ENCODE measurements at regions not wholly inside any gene's neighbourhood (a gene's known extent, or its start where the extent isn't known, plus 50 kb on each side); places are given as distances from the start of the nearest gene placed in this dataset.

DNA sequence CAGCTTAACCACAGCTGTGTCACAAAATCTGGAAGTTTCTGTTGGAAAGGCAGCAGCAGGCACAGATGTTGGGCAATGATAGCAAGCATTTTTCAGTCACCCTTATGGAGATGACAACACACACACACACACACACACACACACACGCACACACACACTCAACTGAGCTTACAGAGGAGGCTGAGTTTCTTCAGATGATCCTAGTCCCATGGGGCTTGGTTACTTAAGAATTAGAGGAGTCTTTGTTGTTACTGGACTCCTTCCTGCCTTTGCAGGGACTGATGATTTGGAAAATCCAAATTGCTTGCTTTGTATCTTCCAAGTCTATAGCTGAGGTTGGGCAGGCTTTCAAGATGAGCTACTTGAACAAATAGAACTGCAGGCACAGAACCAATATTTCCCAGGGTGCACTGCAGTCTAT is 740.1 kb upstream of the PITX2 start:
- TF ChIP-seq EP300 (IDR thresholded peaks at IDR 0.05; ENCODE audit: borderline replicate concordance) (no peak), TAF1 (IDR thresholded peaks at IDR 0.05; ENCODE audit: low read depth) (no peak), TCF12 (IDR thresholded peaks at IDR 0.05; ENCODE audit: low read depth) (no peak), TEAD4 (IDR thresholded peaks at IDR 0.05) (no peak), CEBPB (IDR thresholded peaks at IDR 0.05) (no peak), FOXM1 (IDR thresholded peaks at IDR 0.05; ENCODE audit: borderline replicate concordance, low read depth) (no peak)
- TF ChIP-seq, protein P1, sequence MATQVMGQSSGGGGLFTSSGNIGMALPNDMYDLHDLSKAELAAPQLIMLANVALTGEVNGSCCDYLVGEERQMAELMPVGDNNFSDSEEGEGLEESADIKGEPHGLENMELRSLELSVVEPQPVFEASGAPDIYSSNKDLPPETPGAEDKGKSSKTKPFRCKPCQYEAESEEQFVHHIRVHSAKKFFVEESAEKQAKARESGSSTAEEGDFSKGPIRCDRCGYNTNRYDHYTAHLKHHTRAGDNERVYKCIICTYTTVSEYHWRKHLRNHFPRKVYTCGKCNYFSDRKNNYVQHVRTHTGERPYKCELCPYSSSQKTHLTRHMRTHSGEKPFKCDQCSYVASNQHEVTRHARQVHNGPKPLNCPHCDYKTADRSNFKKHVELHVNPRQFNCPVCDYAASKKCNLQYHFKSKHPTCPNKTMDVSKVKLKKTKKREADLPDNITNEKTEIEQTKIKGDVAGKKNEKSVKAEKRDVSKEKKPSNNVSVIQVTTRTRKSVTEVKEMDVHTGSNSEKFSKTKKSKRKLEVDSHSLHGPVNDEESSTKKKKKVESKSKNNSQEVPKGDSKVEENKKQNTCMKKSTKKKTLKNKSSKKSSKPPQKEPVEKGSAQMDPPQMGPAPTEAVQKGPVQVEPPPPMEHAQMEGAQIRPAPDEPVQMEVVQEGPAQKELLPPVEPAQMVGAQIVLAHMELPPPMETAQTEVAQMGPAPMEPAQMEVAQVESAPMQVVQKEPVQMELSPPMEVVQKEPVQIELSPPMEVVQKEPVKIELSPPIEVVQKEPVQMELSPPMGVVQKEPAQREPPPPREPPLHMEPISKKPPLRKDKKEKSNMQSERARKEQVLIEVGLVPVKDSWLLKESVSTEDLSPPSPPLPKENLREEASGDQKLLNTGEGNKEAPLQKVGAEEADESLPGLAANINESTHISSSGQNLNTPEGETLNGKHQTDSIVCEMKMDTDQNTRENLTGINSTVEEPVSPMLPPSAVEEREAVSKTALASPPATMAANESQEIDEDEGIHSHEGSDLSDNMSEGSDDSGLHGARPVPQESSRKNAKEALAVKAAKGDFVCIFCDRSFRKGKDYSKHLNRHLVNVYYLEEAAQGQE (IDR thresholded peaks at IDR 0.05; ENCODE audit: low read depth), result no peak
- TF ChIP-seq, protein P2, sequence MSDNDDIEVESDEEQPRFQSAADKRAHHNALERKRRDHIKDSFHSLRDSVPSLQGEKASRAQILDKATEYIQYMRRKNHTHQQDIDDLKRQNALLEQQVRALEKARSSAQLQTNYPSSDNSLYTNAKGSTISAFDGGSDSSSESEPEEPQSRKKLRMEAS (IDR thresholded peaks at IDR 0.05), result no peak

DNA sequence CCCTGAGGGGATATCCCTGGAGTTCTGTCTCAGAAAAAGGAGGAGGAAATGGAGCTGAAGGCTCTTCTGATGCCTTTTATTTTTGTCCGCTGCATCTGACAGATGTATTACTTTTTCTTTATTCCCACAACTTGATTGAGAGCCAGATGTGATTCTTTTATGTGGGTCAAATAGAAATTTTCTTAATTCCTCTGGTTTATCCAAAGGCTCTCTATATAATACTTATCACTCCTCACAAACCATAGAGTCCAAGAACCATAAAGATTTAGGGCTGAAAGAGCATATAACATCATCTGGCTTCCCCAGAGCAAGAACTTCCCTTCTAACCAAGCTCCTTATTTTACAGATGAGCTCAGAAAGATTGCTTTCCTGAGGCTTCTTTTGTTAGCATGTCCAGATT is 756.7 kb upstream of the FAM241A start:
- no peak for TF ChIP-seq TAF1 (IDR thresholded peaks at IDR 0.05; ENCODE audit: low read depth)
- TF ChIP-seq CEBPB (IDR thresholded peaks at IDR 0.05), result no peak
- TF ChIP-seq, protein P3, sequence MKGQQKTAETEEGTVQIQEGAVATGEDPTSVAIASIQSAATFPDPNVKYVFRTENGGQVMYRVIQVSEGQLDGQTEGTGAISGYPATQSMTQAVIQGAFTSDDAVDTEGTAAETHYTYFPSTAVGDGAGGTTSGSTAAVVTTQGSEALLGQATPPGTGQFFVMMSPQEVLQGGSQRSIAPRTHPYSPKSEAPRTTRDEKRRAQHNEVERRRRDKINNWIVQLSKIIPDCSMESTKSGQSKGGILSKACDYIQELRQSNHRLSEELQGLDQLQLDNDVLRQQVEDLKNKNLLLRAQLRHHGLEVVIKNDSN (IDR thresholded peaks at IDR 0.05), result no peak
- TF ChIP-seq, protein P2 (IDR thresholded peaks at IDR 0.05), result no peak
- no peak for TF ChIP-seq RAD21 (IDR thresholded peaks at IDR 0.05; ENCODE audit: low read depth)
- TF ChIP-seq YY1 (IDR thresholded peaks at IDR 0.05; ENCODE audit: low read depth), result no peak
- TF ChIP-seq TEAD4 (IDR thresholded peaks at IDR 0.05), result no peak
- no peak for TF ChIP-seq TCF12 (IDR thresholded peaks at IDR 0.05; ENCODE audit: low read depth)
- TF ChIP-seq EP300 (IDR thresholded peaks at IDR 0.05; ENCODE audit: borderline replicate concordance), result no peak
- no peak for TF ChIP-seq CREB1 (IDR thresholded peaks at IDR 0.05; ENCODE audit: low read depth)
- no peak for TF ChIP-seq FOXM1 (IDR thresholded peaks at IDR 0.05; ENCODE audit: borderline replicate concordance, low read depth)
- no peak for TF ChIP-seq NFIC (IDR thresholded peaks at IDR 0.05)
- TF ChIP-seq EGR1 (IDR thresholded peaks at IDR 0.05), result no peak
- TF ChIP-seq, protein P1 (IDR thresholded peaks at IDR 0.05; ENCODE audit: low read depth), result no peak
- TF ChIP-seq ZBTB7A (IDR thresholded peaks at IDR 0.05; ENCODE audit: low read depth), result no peak

DNA sequence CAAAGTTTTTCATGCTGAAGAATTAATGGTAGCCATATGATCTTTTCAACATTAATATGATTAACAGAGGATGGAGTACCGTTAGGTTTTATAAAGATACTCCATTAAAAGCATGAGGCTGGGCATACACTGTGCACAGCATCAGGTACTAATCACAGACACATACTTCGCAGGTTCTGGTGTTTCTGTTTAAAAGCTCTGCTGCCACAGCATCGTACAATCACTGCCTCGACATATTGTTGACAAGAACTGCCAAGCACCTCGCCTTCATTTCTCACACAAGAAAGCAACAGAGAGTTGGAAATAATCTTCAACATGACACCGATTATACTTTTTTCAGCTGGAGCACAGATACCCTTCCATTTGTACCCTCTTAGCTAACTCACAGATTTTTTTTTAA is 753.4 kb upstream of the FAM241A start:
- no peak for TF ChIP-seq TAF1 (IDR thresholded peaks at IDR 0.05; ENCODE audit: low read depth)
- TF ChIP-seq YY1 (IDR thresholded peaks at IDR 0.05; ENCODE audit: low read depth), result no peak
- TF ChIP-seq, protein P1 (IDR thresholded peaks at IDR 0.05; ENCODE audit: low read depth), result no peak
- TF ChIP-seq ZBTB7A (IDR thresholded peaks at IDR 0.05; ENCODE audit: low read depth), result no peak
- no peak for TF ChIP-seq TEAD4 (IDR thresholded peaks at IDR 0.05)
- no peak for TF ChIP-seq TCF12 (IDR thresholded peaks at IDR 0.05; ENCODE audit: low read depth)
- TF ChIP-seq CREB1 (IDR thresholded peaks at IDR 0.05; ENCODE audit: low read depth), result no peak
- TF ChIP-seq, protein P2 (IDR thresholded peaks at IDR 0.05), result no peak
- TF ChIP-seq, protein P3 (IDR thresholded peaks at IDR 0.05), result no peak
- no peak for TF ChIP-seq FOXM1 (IDR thresholded peaks at IDR 0.05; ENCODE audit: borderline replicate concordance, low read depth)
- no peak for TF ChIP-seq RAD21 (IDR thresholded peaks at IDR 0.05; ENCODE audit: low read depth)
- TF ChIP-seq NFIC (IDR thresholded peaks at IDR 0.05), result no peak

DNA sequence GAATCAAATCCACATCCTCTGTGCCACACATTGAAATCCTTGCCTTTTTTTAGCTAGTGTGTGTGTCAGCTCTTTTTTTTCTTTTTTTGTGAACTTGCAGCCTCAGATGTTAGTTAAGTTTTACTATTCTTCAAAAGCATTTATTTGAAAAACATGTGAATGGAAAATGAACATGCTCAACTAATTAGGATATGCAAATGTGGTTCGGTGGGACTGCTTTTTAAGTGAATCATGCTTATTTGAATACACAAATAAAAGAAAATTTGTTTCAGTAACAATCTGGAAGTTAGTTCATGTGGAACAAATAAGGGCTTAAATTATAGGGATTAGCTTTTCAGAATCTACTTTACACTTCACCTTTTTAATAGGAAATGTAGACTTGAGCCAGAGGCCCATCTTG is 751.5 kb upstream of the FAM241A start:
- TF ChIP-seq RAD21 (IDR thresholded peaks at IDR 0.05; ENCODE audit: low read depth), result no peak
- no peak for TF ChIP-seq FOXM1 (IDR thresholded peaks at IDR 0.05; ENCODE audit: borderline replicate concordance, low read depth)
- no peak for TF ChIP-seq CEBPB (IDR thresholded peaks at IDR 0.05)
- TF ChIP-seq, protein P2 (IDR thresholded peaks at IDR 0.05), result no peak
- TF ChIP-seq TAF1 (IDR thresholded peaks at IDR 0.05; ENCODE audit: low read depth), result no peak
- TF ChIP-seq TCF12 (IDR thresholded peaks at IDR 0.05; ENCODE audit: low read depth), result no peak
- TF ChIP-seq CREB1 (IDR thresholded peaks at IDR 0.05; ENCODE audit: low read depth), result no peak
- TF ChIP-seq NFIC (IDR thresholded peaks at IDR 0.05), result no peak
- TF ChIP-seq, protein P1 (IDR thresholded peaks at IDR 0.05; ENCODE audit: low read depth), result no peak
- no peak for TF ChIP-seq EGR1 (IDR thresholded peaks at IDR 0.05)
- TF ChIP-seq TEAD4 (IDR thresholded peaks at IDR 0.05), result no peak
- no peak for TF ChIP-seq EP300 (IDR thresholded peaks at IDR 0.05; ENCODE audit: borderline replicate concordance)

Measured in Ishikawa (cell line).